ENCODE measurements at regions not wholly inside any gene's neighbourhood (a gene's known extent, or its start where the extent isn't known, plus 50 kb on each side); places are given as distances from the start of the nearest gene placed in this dataset.

GRCh38 chr12:70154960-70155589 lies 88.2 kb upstream of the CNOT2 start:
- TF ChIP-seq CTCF (IDR thresholded peaks at IDR 0.05; ENCODE audit: low read length) (no peak), EZH2 (optimal IDR thresholded peaks at IDR 0.05; ENCODE audit: low read depth, low read length) (no peak)
